Hepatocyte (in vitro differentiated cells): ENCODE measurements at regions not wholly inside any gene's neighbourhood (a gene's known extent, or its start where the extent isn't known, plus 50 kb on each side); places are given as distances from the start of the nearest gene placed in this dataset.

Experiments
- DNase-seq: peaks from one replicate; pipeline ENCODE4 v3.0.0-alpha.2; 2016; ENCODE audit warnings: low spot score
- H2AFZ ChIP-seq: fragments of 200-600 bp; sonication (generic); 2 replicates; pipeline ENCODE4 v1.6.0; 2016; ENCODE audit warnings: antibody characterized with exemption, mild to moderate bottlenecking
- H3K27ac ChIP-seq: fragments of 200-600 bp; sonication (generic); 2 replicates; pipeline ENCODE4 v1.5.1; 2016; ENCODE audit warnings: mild to moderate bottlenecking
- H3K27me3 ChIP-seq: fragments of 200-600 bp; sonication (generic); 2 replicates; pipeline ENCODE4 v1.6.1; 2016
- H3K36me3 ChIP-seq: fragments of 200-600 bp; sonication (generic); replicated peaks from 2 replicates; pipeline ENCODE4 v1.5.1; 2016; ENCODE audit warnings: low read depth; ENCODE audit not compliant: insufficient read depth
- H3K4me1 ChIP-seq: fragments of 200-600 bp; sonication (generic); 2 replicates; pipeline ENCODE4 v1.5.1; 2016; ENCODE audit warnings: mild to moderate bottlenecking, moderate library complexity; ENCODE audit not compliant: insufficient read depth
- H3K4me2 ChIP-seq: fragments of 200-600 bp; sonication (generic); 2 replicates; pipeline ENCODE4 v1.6.0; 2016
- H3K4me3 ChIP-seq: fragments of 200-600 bp; sonication (generic); 2 replicates; pipeline ENCODE4 v1.5.1; 2016; ENCODE audit warnings: mild to moderate bottlenecking
- H3K79me2 ChIP-seq: fragments of 200-600 bp; sonication (generic); 2 replicates; pipeline ENCODE4 v1.6.0; 2017; ENCODE audit warnings: mild to moderate bottlenecking
- H3K9me2 ChIP-seq: fragments of 200-600 bp; sonication (generic); replicated peaks from 2 replicates; pipeline ENCODE4 v1.6.0; 2017; ENCODE audit warnings: mild to moderate bottlenecking; ENCODE audit not compliant: insufficient read depth
- H3K9me3 ChIP-seq: fragments of 200-600 bp; sonication (generic); 2 replicates; pipeline ENCODE4 v1.5.1; 2016; ENCODE audit warnings: low read depth, mild to moderate bottlenecking
- H4K20me1 ChIP-seq: fragments of 200-600 bp; sonication (generic); 2 replicates; pipeline ENCODE4 v1.6.0; 2016; ENCODE audit warnings: mild to moderate bottlenecking; ENCODE audit not compliant: insufficient read depth, poor library complexity, severe bottlenecking
- EZH2 ChIP-seq: fragments of 200-600 bp; sonication (generic); IDR thresholded peaks from 2 replicates; pipeline ENCODE4 v1.6.1; 2016; ENCODE audit warnings: antibody characterized with exemption, mild to moderate bottlenecking, borderline replicate concordance
- EZH2phosphoT487 ChIP-seq: fragments of 200-600 bp; sonication (generic); IDR thresholded peaks from one replicate; pipeline ENCODE4 v1.6.1; 2018; ENCODE audit warnings: antibody characterized with exemption, mild to moderate bottlenecking, low read depth, moderate library complexity; ENCODE audit not compliant: unreplicated experiment, severe bottlenecking
- WGBS: methylation state at CpG from one replicate; pipeline ENCODE4 v1.1.6; 2016; ENCODE audit warnings: low lambda C conversion rate; ENCODE audit errors: missing lambda C conversion rate; 5-methylcytosine and 5-hydroxymethylcytosine counted together
- TF ChIP-seq, protein P1 (sequence below): fragments of 200-600 bp; sonication (generic); IDR thresholded peaks from 2 replicates; pipeline ENCODE4 v1.5.1; 2016; ENCODE audit warnings: antibody characterized with exemption, mild to moderate bottlenecking; ENCODE audit not compliant: poor library complexity

DNA sequence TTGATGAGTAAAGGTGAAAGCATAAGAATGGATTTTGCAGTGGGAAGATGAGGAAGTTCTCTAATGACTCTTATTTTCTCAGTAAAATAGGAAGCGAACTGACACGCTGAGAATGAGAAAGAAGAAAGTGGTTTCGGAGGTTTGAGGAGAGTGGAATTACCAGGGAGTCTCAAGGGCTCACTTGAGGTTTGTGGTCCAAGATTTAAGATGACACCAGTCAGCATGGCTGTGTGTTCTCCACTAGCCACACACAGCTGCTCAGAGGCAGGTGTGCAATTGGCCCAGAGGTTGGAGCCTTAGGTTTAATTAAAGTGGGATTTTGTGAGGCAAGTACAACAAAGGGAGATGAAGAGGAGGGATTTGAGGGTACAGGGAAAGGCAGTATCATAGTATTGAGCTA lies 99.6 kb upstream of the NBEA start:
- 96% methylated on average over 3 of the region's 3 CpGs for WGBS
- TF ChIP-seq, protein P1, sequence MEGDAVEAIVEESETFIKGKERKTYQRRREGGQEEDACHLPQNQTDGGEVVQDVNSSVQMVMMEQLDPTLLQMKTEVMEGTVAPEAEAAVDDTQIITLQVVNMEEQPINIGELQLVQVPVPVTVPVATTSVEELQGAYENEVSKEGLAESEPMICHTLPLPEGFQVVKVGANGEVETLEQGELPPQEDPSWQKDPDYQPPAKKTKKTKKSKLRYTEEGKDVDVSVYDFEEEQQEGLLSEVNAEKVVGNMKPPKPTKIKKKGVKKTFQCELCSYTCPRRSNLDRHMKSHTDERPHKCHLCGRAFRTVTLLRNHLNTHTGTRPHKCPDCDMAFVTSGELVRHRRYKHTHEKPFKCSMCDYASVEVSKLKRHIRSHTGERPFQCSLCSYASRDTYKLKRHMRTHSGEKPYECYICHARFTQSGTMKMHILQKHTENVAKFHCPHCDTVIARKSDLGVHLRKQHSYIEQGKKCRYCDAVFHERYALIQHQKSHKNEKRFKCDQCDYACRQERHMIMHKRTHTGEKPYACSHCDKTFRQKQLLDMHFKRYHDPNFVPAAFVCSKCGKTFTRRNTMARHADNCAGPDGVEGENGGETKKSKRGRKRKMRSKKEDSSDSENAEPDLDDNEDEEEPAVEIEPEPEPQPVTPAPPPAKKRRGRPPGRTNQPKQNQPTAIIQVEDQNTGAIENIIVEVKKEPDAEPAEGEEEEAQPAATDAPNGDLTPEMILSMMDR = no peak
- no peak for TF ChIP-seq EZH2phosphoT487
- TF ChIP-seq EZH2 = no peak

DNA sequence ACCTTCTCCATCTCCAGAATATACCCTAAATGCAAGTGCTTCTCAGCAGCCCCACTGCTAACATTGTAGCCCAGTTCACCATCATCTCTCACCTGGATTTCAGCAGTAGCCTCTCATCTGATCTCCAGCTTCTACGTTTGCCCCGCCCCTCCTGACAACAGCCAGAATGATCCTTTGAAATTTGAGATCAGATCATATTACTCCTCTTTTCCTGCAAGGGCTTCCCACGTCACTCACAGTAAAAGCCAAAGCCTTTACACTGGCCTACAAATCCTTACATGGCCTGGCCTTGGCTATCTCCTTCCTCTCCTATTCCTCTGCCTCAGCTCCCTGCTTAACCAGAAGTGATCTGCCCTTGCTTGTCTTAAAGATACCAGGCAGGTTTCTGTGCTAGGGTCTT lies 94.3 kb upstream of the NBEA start:
- 49% methylated on average over 3 of the region's 3 CpGs for WGBS
- Histone ChIP-seq H3K27ac (no peak overlapping the region), H3K4me2 (no peak overlapping the region), H3K9me2 (no peaks in the 10 kb centered on the region), H3K79me2 (no peaks in the 10 kb centered on the region), H4K20me1 (no peaks in the 10 kb centered on the region), H3K9me3 (no peaks in the 10 kb centered on the region), H3K36me3 (no peaks in the 10 kb centered on the region), H3K4me1 (no peaks in the 10 kb centered on the region), H2AFZ (no peak overlapping the region), H3K4me3 (no peak overlapping the region), H3K27me3 (no peaks in the 10 kb centered on the region)
- no peak for DNase-seq
- TF ChIP-seq EZH2phosphoT487 (no peak), EZH2 (no peak)
- TF ChIP-seq, protein P1 = no peak

More for the DNA sequence above, 99.6 kb upstream of the NBEA start:
- H3K27ac ChIP-seq = no peak overlapping the region
- no peaks in the 10 kb centered on the region for H3K9me2 ChIP-seq
- no peak overlapping the region for H2AFZ ChIP-seq
- no peaks in the 10 kb centered on the region for H3K27me3 ChIP-seq
- H3K4me2 ChIP-seq = no peak overlapping the region
- no peak for DNase-seq
- H3K36me3 ChIP-seq = no peaks in the 10 kb centered on the region
- no peaks in the 10 kb centered on the region for H4K20me1 ChIP-seq
- H3K79me2 ChIP-seq = no peaks in the 10 kb centered on the region
- H3K9me3 ChIP-seq = no peaks in the 10 kb centered on the region
- no peaks in the 10 kb centered on the region for H3K4me1 ChIP-seq
- no peak overlapping the region for H3K4me3 ChIP-seq

DNA sequence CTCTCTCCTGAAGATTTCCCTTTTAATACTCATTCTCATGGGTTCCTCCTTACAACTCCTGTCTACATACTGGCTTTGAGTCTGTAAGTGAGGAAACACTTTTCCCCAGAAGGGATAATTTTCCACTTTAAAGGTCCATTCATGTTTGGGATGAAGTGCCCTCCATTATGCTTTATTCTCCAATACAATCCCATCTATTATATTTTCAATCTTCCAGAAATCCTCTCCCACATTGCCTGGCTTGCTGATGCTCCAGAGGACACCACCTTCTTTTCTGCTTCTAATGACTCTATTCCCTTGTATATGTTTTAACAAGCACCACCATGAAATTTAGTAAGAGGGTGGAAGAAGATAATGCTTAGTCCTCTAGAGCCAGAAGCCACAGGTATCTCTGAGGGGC lies 92.7 kb upstream of the NBEA start:
- TF ChIP-seq, protein P1 = no peak
- TF ChIP-seq EZH2 = no peak
- TF ChIP-seq EZH2phosphoT487 = no peak
- H4K20me1 ChIP-seq = no peaks in the 10 kb centered on the region

DNA sequence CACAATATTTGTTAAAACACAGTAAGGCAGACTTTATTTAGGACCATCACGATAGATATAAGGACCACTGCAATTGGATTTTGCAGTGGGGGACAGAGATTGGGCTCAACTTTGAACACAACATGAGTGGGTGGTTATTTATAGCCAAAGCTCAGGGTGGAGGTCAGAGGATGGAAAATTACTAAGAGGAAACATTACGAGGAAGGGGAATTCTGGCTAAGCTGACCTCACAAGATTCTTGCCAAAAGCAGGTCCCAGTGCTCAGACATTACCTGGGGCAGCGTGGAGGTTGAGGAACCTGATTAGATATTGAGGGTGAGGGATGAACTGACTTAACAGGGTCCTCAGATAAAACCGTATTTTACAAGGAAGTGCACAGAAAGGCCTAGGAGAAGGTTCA lies 88.9 kb upstream of the NBEA start:
- H3K9me2 ChIP-seq = no peaks in the 10 kb centered on the region
- no peaks in the 10 kb centered on the region for H4K20me1 ChIP-seq
- TF ChIP-seq EZH2 (no peak), EZH2phosphoT487 (no peak)
- TF ChIP-seq, protein P1 = no peak
- no peaks in the 10 kb centered on the region for H3K36me3 ChIP-seq
- no peak overlapping the region for H3K27ac ChIP-seq
- H3K4me2 ChIP-seq = no peak overlapping the region
- no peaks in the 10 kb centered on the region for H3K79me2 ChIP-seq
- no peak overlapping the region for H2AFZ ChIP-seq
- no peaks in the 10 kb centered on the region for H3K27me3 ChIP-seq
- 88% methylated on average over 4 of the region's 4 CpGs for WGBS
- H3K9me3 ChIP-seq = no peaks in the 10 kb centered on the region
- H3K4me1 ChIP-seq = no peaks in the 10 kb centered on the region
- H3K4me3 ChIP-seq = no peak overlapping the region
- DNase-seq = no peak

More for the DNA sequence above, 92.7 kb upstream of the NBEA start:
- H3K9me2 ChIP-seq = no peaks in the 10 kb centered on the region
- H3K4me2 ChIP-seq = no peak overlapping the region
- no peaks in the 10 kb centered on the region for H3K4me1 ChIP-seq
- H3K27me3 ChIP-seq = no peaks in the 10 kb centered on the region
- H3K9me3 ChIP-seq = no peaks in the 10 kb centered on the region
- no peak overlapping the region for H2AFZ ChIP-seq
- H3K27ac ChIP-seq = no peak overlapping the region
- H3K4me3 ChIP-seq = no peak overlapping the region
- no peaks in the 10 kb centered on the region for H3K79me2 ChIP-seq
- no peaks in the 10 kb centered on the region for H3K36me3 ChIP-seq
- DNase-seq = no peak
